IMR-90 (cell line): ENCODE measurements at regions not wholly inside any gene's neighbourhood (a gene's known extent, or its start where the extent isn't known, plus 50 kb on each side); places are given as distances from the start of the nearest gene placed in this dataset.
A peak's percentile ranks its signal among the peaks of the same experiment; 100 is the strongest.

Experiments used
- ATAC-seq: fragments of 200-7000 bp; cut with Tn5 transposase; 2 replicates; pipeline ENCODE4 v1.9.1; 2020; ENCODE audit warnings: low read depth, mild to moderate bottlenecking, moderate library complexity
- BruUV-seq: library from RNA; stranded (reverse); fragments of 400-500 nt; replicated peaks from 2 replicates; lab custom pipeline; 2021; lab: Mats Ljungman, UMichigan
- CTCF ChIA-PET: fragments of 300-600 bp; formaldehyde crosslinking; extraction: SDS; loops from one replicate; lab custom pipeline; 2021; ENCODE audit warnings: antibody characterized with exemption; lab: Yijun Ruan, JAX
- POLR2A ChIA-PET: fragments of 300-600 bp; sonication (Branson Sonifier 250); formaldehyde crosslinking; loops from one replicate; lab custom pipeline; 2022; ENCODE audit warnings: antibody characterized with exemption; ENCODE audit not compliant: unreplicated experiment; lab: Charles Lee
- DNase-seq: peaks from one replicate; pipeline ENCODE4 v3.0.0; 2013
- H2AFZ ChIP-seq: replicated peaks from 2 replicates; pipeline ENCODE3; 2013; ENCODE audit warnings: low read length, mild to moderate bottlenecking; ENCODE audit not compliant: poor library complexity
- H2AK5ac ChIP-seq: 2 replicates; pipeline ENCODE4 v1.6.1; 2013; ENCODE audit warnings: low read depth, low read length, inconsistent platforms
- H2AK9ac ChIP-seq: replicated peaks from 2 replicates; pipeline ENCODE3; 2013; ENCODE audit warnings: mild to moderate bottlenecking, low read depth, low read length, moderate library complexity; ENCODE audit not compliant: poor library complexity
- H2BK120ac ChIP-seq: 2 replicates; pipeline ENCODE4 v1.6.1; 2013; ENCODE audit warnings: low read depth, low read length, inconsistent platforms
- H2BK15ac ChIP-seq: 3 replicates; pipeline ENCODE4 v1.6.1; 2013; ENCODE audit warnings: low read depth, low read length, inconsistent platforms
- H2BK20ac ChIP-seq: 2 replicates; pipeline ENCODE4 v1.6.1; 2013; ENCODE audit warnings: low read depth, mild to moderate bottlenecking, inconsistent platforms, low read length, moderate library complexity
- H2BK5ac ChIP-seq: 2 replicates; pipeline ENCODE4 v1.6.1; 2013; ENCODE audit warnings: mild to moderate bottlenecking, low read depth, low read length, inconsistent platforms; ENCODE audit not compliant: poor library complexity, severe bottlenecking
- H3K14ac ChIP-seq: replicated peaks from 2 replicates; pipeline ENCODE4 v1.6.1; 2013; ENCODE audit warnings: low read depth, low read length, inconsistent platforms
- H3K18ac ChIP-seq: 2 replicates; pipeline ENCODE4 v1.6.1; 2013; ENCODE audit warnings: low read depth, low read length, control low read depth
- H3K23ac ChIP-seq: 2 replicates; pipeline ENCODE4 v1.6.1; 2013; ENCODE audit warnings: low read depth, low read length, inconsistent platforms
- H3K27ac ChIP-seq: 2 replicates; pipeline ENCODE4 v1.5.1; 2013; ENCODE audit warnings: mild to moderate bottlenecking, control low read depth, low read length; ENCODE audit not compliant: insufficient read depth
- H3K27me3 ChIP-seq: 2 replicates; pipeline ENCODE4 v1.6.1; 2013; ENCODE audit warnings: low read length; ENCODE audit not compliant: control insufficient read depth, insufficient read depth
- H3K36me3 ChIP-seq: 2 replicates; pipeline ENCODE4 v1.6.1; 2013; ENCODE audit warnings: low read length, mixed read lengths; ENCODE audit not compliant: control insufficient read depth, insufficient read depth
- H3K4ac ChIP-seq: 2 replicates; pipeline ENCODE4 v1.6.1; 2013; ENCODE audit warnings: low read depth, low read length, inconsistent platforms
- H3K4me1 ChIP-seq: 2 replicates; pipeline ENCODE4 v1.6.1; 2013; ENCODE audit warnings: low read length, mixed read lengths; ENCODE audit not compliant: control insufficient read depth, insufficient read depth
- H3K4me2 ChIP-seq: 2 replicates; pipeline ENCODE4 v1.6.1; 2013; ENCODE audit warnings: low read depth, mild to moderate bottlenecking, control low read depth, low read length, moderate library complexity
- H3K4me3 ChIP-seq: 2 replicates; pipeline ENCODE4 v1.5.1; 2013; ENCODE audit warnings: low read depth, mild to moderate bottlenecking, control low read depth, low read length, moderate library complexity; ENCODE audit not compliant: insufficient read depth
- H3K56ac ChIP-seq: 2 replicates; pipeline ENCODE4 v1.6.1; 2013; ENCODE audit warnings: low read length, inconsistent platforms; ENCODE audit not compliant: insufficient read depth; ENCODE audit errors: extremely low read depth
- H3K79me1 ChIP-seq, 2 experiments: 2 replicates each; pipeline ENCODE4 v1.6.1; 2013; ENCODE audit warnings: low read length in 2 of 2, inconsistent platforms in 1 of 2, low read depth in 1 of 2
- H3K9ac ChIP-seq: 2 replicates; pipeline ENCODE4 v1.6.1; 2013; ENCODE audit warnings: low read depth, low read length, control low read depth
- H3K9me1 ChIP-seq: 2 replicates; pipeline ENCODE4 v1.6.1; 2013; ENCODE audit warnings: low read length, inconsistent platforms; ENCODE audit not compliant: insufficient read depth
- H3K9me3 ChIP-seq: 2 replicates; pipeline ENCODE4 v1.6.1; 2013; ENCODE audit warnings: low read length; ENCODE audit not compliant: control insufficient read depth, insufficient read depth
- H4K20me1 ChIP-seq: 2 replicates; pipeline ENCODE4 v1.6.1; 2013; ENCODE audit warnings: low read length, inconsistent platforms; ENCODE audit not compliant: insufficient read depth
- H4K5ac ChIP-seq: 2 replicates; pipeline ENCODE4 v1.6.1; 2013; ENCODE audit warnings: mild to moderate bottlenecking, low read depth, low read length, control low read depth
- H4K8ac ChIP-seq, 2 experiments: 2 replicates each; pipeline ENCODE4 v1.6.1; 2013; ENCODE audit warnings: low read depth in 2 of 2, low read length in 2 of 2, control low read depth in 1 of 2, inconsistent platforms in 1 of 2
- H4K91ac ChIP-seq: 2 replicates; pipeline ENCODE4 v1.6.1; 2013; ENCODE audit warnings: low read depth, low read length, inconsistent platforms; ENCODE audit not compliant: insufficient read depth
- BHLHE40 ChIP-seq: fragments of 150-350 bp; IDR thresholded peaks from 2 replicates; pipeline ENCODE4 v1.6.1; 2016; ENCODE audit warnings: mild to moderate bottlenecking, low read depth, low read length
- CEBPB ChIP-seq: IDR thresholded peaks from 2 replicates; pipeline ENCODE4 v1.6.1; 2012; ENCODE audit warnings: low read depth, low read length, improper control_type of control experiment
- CHD1 ChIP-seq: IDR thresholded peaks from 2 replicates; pipeline ENCODE4 v1.6.1; 2012; ENCODE audit warnings: low read depth, low read length, improper control_type of control experiment
- FOS ChIP-seq: fragments of 150-350 bp; IDR thresholded peaks from 2 replicates; pipeline ENCODE4 v1.6.1; 2016; ENCODE audit warnings: low read depth, low read length
- MAFK ChIP-seq: IDR thresholded peaks from 2 replicates; pipeline ENCODE4 v1.6.1; 2012; ENCODE audit warnings: low read depth, low read length, improper control_type of control experiment
- MAZ ChIP-seq: IDR thresholded peaks from 2 replicates; pipeline ENCODE4 v1.6.1; 2012; ENCODE audit warnings: low read depth, mild to moderate bottlenecking, low read length, improper control_type of control experiment, moderate library complexity, borderline replicate concordance
- MXI1 ChIP-seq: IDR thresholded peaks from 2 replicates; pipeline ENCODE4 v1.6.1; 2012; ENCODE audit warnings: low read depth, mild to moderate bottlenecking, low read length, moderate library complexity, borderline replicate concordance
- NFE2L2 ChIP-seq: fragments of 150-350 bp; IDR thresholded peaks from 2 replicates; pipeline ENCODE4 v1.6.1; 2016; ENCODE audit warnings: low read depth, mild to moderate bottlenecking, low read length
- POLR2A ChIP-seq: IDR thresholded peaks from 2 replicates; pipeline ENCODE4 v1.6.1; 2012; ENCODE audit warnings: mild to moderate bottlenecking, low read depth, low read length
- RAD21 ChIP-seq: IDR thresholded peaks from 2 replicates; pipeline ENCODE4 v1.6.1; 2012; ENCODE audit warnings: low read length, improper control_type of control experiment
- RCOR1 ChIP-seq: IDR thresholded peaks from 2 replicates; pipeline ENCODE4 v1.6.1; 2012; ENCODE audit warnings: mild to moderate bottlenecking, low read length, improper control_type of control experiment; ENCODE audit not compliant: insufficient replicate concordance
- RFX5 ChIP-seq: IDR thresholded peaks from 2 replicates; pipeline ENCODE4 v1.8.0; 2012; ENCODE audit warnings: low read depth, mild to moderate bottlenecking, low read length, moderate library complexity
- USF2 ChIP-seq: fragments of 150-350 bp; IDR thresholded peaks from 2 replicates; pipeline ENCODE4 v1.6.1; 2017; ENCODE audit warnings: mild to moderate bottlenecking, antibody characterized with exemption, low read length, low read depth
- WGBS, 2 experiments: methylation state at CpG; one replicate each; pipeline versions ENCODE4 v1.1.5 to v1.1.7; 2013; ENCODE audit warnings: missing lambda C conversion rate in 2 of 2; ENCODE audit not compliant: insufficient read length in 1 of 2; ENCODE audit errors: extremely low coverage in 2 of 2; 5-methylcytosine and 5-hydroxymethylcytosine counted together
- dilution Hi-C: fragments of 300-500 bp; cut with HindIII; formaldehyde crosslinking; loops from one replicate; pipeline ENCODE4 v1.14.3; 2018; ENCODE audit warnings: low sequenced_read_pairs; ENCODE audit not compliant: unreplicated experiment
- in situ Hi-C: fragments of 300-500 bp; cut with MboI; formaldehyde crosslinking; loops from 3 replicates; pipeline ENCODE4 v1.14.3; 2019; ENCODE audit warnings: low sequenced_read_pairs, inconsistent platforms, mixed read lengths
- intact Hi-C: fragments of 100-400 bp; cut with micrococcal nuclease; formaldehyde crosslinking; loops from 2 replicates; pipeline ENCODE4 v1.10.0; 2022
- TF ChIP-seq, protein P1 (sequence below): fragments of 150-350 bp; IDR thresholded peaks from 2 replicates; pipeline ENCODE4 v1.6.1; 2016; ENCODE audit warnings: low read depth, mild to moderate bottlenecking, low read length, moderate library complexity, borderline replicate concordance
- TF ChIP-seq, protein P2 (sequence below): conservative IDR thresholded peaks from 2 replicates; pipeline ENCODE4 v1.5.1; 2012; ENCODE audit warnings: mild to moderate bottlenecking, low read depth, low read length, improper control_type of control experiment

DNA sequence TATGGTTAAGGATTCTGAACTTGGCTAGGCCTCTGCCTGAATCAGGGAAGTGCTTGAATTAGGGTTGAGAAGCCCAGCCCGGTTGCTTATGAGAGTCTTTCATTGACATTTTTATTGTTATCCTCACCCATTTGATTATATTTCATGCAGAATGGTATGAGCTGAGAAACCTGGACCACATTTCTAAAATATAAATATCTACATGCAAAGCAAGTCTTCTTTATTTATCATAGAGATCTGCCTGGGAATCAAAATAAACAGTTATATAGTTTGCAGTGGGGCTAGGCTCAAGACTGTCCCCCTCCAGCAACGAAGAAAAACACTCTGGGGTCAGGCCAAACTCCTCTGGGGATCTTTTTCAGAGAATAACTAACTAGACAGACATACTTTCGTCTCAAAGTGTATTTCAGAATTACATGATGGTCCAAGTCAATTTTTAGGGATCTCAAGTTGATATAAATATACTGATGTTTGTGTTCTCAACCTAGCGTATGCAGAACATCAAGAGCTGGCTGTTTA, 675.4 kb upstream of the NR2F2 start:
- TF ChIP-seq FOS (no peak), CEBPB (no peak), MXI1 (no peak), BHLHE40 (no peak), RFX5 (no peak), NFE2L2 (no peak), MAFK (no peak), USF2 (no peak), RAD21 (no peak), MAZ (no peak), POLR2A (no peak), CHD1 (no peak), RCOR1 (no peak)
- TF ChIP-seq, protein P1, sequence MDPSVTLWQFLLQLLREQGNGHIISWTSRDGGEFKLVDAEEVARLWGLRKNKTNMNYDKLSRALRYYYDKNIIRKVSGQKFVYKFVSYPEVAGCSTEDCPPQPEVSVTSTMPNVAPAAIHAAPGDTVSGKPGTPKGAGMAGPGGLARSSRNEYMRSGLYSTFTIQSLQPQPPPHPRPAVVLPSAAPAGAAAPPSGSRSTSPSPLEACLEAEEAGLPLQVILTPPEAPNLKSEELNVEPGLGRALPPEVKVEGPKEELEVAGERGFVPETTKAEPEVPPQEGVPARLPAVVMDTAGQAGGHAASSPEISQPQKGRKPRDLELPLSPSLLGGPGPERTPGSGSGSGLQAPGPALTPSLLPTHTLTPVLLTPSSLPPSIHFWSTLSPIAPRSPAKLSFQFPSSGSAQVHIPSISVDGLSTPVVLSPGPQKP, result no peak
- TF ChIP-seq, protein P2, sequence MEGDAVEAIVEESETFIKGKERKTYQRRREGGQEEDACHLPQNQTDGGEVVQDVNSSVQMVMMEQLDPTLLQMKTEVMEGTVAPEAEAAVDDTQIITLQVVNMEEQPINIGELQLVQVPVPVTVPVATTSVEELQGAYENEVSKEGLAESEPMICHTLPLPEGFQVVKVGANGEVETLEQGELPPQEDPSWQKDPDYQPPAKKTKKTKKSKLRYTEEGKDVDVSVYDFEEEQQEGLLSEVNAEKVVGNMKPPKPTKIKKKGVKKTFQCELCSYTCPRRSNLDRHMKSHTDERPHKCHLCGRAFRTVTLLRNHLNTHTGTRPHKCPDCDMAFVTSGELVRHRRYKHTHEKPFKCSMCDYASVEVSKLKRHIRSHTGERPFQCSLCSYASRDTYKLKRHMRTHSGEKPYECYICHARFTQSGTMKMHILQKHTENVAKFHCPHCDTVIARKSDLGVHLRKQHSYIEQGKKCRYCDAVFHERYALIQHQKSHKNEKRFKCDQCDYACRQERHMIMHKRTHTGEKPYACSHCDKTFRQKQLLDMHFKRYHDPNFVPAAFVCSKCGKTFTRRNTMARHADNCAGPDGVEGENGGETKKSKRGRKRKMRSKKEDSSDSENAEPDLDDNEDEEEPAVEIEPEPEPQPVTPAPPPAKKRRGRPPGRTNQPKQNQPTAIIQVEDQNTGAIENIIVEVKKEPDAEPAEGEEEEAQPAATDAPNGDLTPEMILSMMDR, result no peak
- peak overlapping the region; percentile 14; the same call in 1 of the 2 replicates for H3K23ac ChIP-seq
- peak overlapping the region; percentile 27 for H2BK5ac ChIP-seq
- CTCF ChIA-PET, result no interaction called here
- no peak overlapping the region; the same call in 1 of the 2 replicates for H4K5ac ChIP-seq
- no peak overlapping the region for H3K4ac ChIP-seq
- H3K4me1 ChIP-seq, result peaks cover 4% of the 10 kb centered on the region; the same call in 1 of the 2 replicates
- no peak overlapping the region for H4K91ac ChIP-seq
- no peaks in the 10 kb centered on the region for H4K20me1 ChIP-seq
- H2AK9ac ChIP-seq, result no peak overlapping the region
- H3K9me3 ChIP-seq, result no peaks in the 10 kb centered on the region
- H2AK5ac ChIP-seq, result no peak overlapping the region
- WGBS, 2 experiments, result 100% methylated on average over 1 of the region's 4 CpGs; no CpG with 5 or more reads in 1 of the 2 experiments
- in situ Hi-C loops, result no loop called here
- no TSS peak for BruUV-seq
- no peaks in the 10 kb centered on the region for H3K79me1 ChIP-seq
- H3K4me2 ChIP-seq, result no peak overlapping the region
- intact Hi-C loops, result loop anchor here (10.0 kb wide), 1 partner anchor 670 kb away; no protein-coding TSS in a partner anchor
- H3K56ac ChIP-seq, result 0 out of 2 replicates have a peak overlapping the region, but pooled peaks have one; percentile 3
- H2BK15ac ChIP-seq, result 0 out of 3 replicates have a peak overlapping the region, but pooled peaks have one; percentile 61
- H3K27me3 ChIP-seq, result no peaks in the 10 kb centered on the region
- H3K36me3 ChIP-seq, result no peaks in the 10 kb centered on the region
- H2BK20ac ChIP-seq, result no peak overlapping the region
- DNase-seq (peak; percentile 32), ATAC-seq (peak; percentile 69)
- dilution Hi-C loops, result no loop called here
- H3K9ac ChIP-seq, result no peak overlapping the region
- POLR2A ChIA-PET, result no interaction called here
- H3K14ac ChIP-seq, result 0 out of 2 replicates have a peak overlapping the region, but pooled peaks have one; percentile 29
- peak overlapping the region; percentile 55; the same call in 1 of the 2 replicates for H3K27ac ChIP-seq
- no peak overlapping the region for H2BK120ac ChIP-seq
- no peak overlapping the region for H4K8ac ChIP-seq
- no peak overlapping the region for H3K4me3 ChIP-seq
- peak overlapping the region; percentile 81; the same call in 1 of the 2 replicates for H3K18ac ChIP-seq
- H3K9me1 ChIP-seq, result no peaks in the 10 kb centered on the region
- no peak overlapping the region for H2AFZ ChIP-seq
